GM13976 (cell line): ENCODE measurements at regions not wholly inside any gene's neighbourhood (a gene's known extent, or its start where the extent isn't known, plus 50 kb on each side); places are given as distances from the start of the nearest gene placed in this dataset.

Experiments
- DNase-seq: peaks from one replicate; pipeline ENCODE4 v3.0.0; 2012; ENCODE audit warnings: low spot score
- CTCF ChIP-seq: IDR thresholded peaks from 2 replicates; pipeline ENCODE4 v1.5.1; 2012; ENCODE audit warnings: borderline replicate concordance, mild to moderate bottlenecking; ENCODE audit not compliant: insufficient read depth; ENCODE audit errors: extremely low read depth, missing control alignments, control extremely low read depth
- in situ Hi-C: fragments of 300-500 bp; cut with MboI; formaldehyde crosslinking; loops from one replicate; pipeline ENCODE4 v1.12.0; 2022; ENCODE audit warnings: low sequenced_read_pairs, mixed read lengths, inconsistent platforms; ENCODE audit not compliant: unreplicated experiment

DNA sequence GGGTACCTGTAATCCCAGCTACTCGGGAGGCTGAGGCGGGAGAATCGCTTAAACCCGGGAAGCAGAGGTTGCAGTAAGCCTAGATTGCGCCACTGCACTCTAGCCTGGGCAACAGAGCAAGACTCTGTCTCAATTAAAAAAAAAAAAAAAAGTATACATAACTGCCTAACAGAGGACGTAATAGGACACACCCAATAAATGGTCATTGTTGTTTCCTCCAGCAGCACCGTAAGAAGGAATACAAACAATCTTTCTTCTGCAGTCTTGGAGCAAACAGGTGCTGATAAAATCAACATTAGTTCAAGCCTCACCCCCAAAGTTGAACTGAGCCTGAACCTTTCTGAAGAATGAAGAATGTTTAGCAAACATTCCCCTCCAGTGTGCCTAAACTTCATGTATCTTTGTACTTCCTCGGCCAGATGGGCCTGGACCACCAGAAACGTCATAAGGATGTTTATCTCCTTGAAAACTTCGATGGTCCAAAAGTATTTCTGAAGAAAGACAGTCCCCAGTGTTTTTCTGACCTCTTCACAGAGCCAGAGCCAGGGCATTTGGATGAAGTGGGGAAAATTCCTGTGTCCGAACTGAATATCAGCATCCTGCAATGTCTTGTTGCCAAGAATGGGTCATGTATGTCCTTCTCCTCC is 136.8 kb upstream of the F3 start:
- in situ Hi-C loops: no loop called here
- no peak for DNase-seq
- TF ChIP-seq CTCF: no peak

DNA sequence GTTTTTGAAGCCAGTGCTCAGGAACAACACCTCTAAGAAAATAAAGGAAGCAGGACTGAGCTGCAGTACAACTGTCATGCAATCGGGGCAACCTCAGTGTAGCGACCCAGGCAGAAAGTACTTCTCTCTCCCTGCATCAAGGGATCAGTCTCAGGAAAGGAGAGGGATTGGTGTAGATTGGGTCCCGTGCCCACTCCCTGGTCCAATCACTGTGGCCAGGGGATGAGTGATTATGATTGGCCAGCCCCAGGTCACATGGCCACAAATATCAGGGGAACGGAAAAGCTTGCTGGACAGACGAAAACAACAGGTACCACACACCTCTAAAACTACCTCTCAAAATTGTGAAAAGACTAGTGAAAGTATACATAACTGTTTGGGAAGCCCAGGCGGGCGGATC is 136.2 kb upstream of the F3 start:
- DNase-seq: no peak
- in situ Hi-C loops: no loop called here
- no peak for TF ChIP-seq CTCF

- in situ Hi-C loops: no loop called here
- TF ChIP-seq CTCF: no peak
- DNase-seq: no peak
Observed at GRCh38 chr1:94677087-94677486, 135.5 kb upstream of the F3 start.

GRCh38 chr1:94676686-94677085 is 135.1 kb upstream of the F3 start:
- in situ Hi-C loops: no loop called here
- no peak for DNase-seq
- TF ChIP-seq CTCF: no peak

DNA sequence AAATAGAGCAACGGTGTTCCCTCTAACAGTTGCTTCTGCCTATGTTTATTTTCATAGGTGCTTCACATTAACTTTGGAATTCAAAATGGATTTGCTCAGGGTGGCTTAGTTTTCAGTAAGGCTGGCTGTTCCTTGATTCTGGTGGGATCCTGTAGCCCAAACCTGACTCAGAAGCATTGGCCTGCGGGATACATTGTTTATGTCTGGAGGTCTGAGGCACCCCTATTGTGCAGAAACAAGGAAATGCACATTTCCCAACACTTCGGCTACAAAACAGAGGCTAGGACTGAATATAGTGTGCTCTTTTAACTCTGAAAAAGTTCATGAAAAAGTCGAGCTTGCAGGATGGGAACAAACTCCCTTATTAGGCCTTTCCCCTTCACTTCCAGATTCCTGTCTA is 133.8 kb upstream of the F3 start:
- no peak for DNase-seq
- in situ Hi-C loops: no loop called here
- no peak for TF ChIP-seq CTCF

DNA sequence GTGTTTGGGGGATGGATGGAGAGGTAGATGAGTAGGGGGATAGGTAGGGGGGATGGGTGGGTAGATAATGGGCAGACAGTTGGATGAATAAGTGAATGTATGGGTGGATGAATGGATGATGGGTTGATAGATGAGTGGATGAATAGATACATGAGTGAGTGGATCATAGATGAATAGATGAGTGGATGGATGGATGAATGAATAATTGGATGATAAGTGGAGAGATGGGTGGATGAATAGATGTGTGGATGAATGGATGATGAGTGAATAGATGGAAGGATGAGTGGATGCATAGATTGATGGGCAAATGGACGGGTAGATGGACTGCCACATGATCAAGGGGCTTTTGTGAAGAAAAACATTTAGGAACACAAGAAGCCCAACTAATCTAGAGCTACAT is 133.3 kb upstream of the F3 start:
- no peak for DNase-seq
- in situ Hi-C loops: no loop called here
- no peak for TF ChIP-seq CTCF

- in situ Hi-C loops: no loop called here
- no peak for TF ChIP-seq CTCF
- no peak for DNase-seq
Observed at GRCh38 chr1:94672934-94673333, 131.4 kb upstream of the F3 start.
